ENCODE measurements at regions not wholly inside any gene's neighbourhood (a gene's known extent, or its start where the extent isn't known, plus 50 kb on each side); places are given as distances from the start of the nearest gene placed in this dataset.

DNA sequence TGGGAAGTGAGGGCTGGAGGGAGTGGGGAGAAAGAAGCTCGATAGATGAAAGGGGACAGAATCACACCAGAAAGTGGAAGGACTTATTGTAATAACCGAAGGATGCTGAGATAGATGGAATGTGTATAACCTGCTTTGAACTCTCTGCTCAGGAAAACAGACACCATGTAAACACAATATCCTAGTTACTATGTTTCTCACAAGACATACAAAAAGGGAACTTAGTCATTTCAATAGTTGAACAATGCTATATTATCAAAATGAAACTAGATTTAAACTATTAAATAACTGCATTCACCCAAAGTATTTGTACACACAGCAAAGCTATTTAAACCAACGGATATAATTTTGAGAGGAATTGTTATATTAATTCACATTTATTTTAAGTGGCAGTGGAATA is 108.3 kb upstream of the GADL1 start:
- H3K27ac ChIP-seq = no peak overlapping the region
- no peak overlapping the region for H3K4me3 ChIP-seq

- H3K4me3 ChIP-seq = no peak overlapping the region
- H3K27ac ChIP-seq = no peak overlapping the region
Measured at GRCh38 chr3:31004025-31004678, 109.7 kb upstream of the GADL1 start.

DNA sequence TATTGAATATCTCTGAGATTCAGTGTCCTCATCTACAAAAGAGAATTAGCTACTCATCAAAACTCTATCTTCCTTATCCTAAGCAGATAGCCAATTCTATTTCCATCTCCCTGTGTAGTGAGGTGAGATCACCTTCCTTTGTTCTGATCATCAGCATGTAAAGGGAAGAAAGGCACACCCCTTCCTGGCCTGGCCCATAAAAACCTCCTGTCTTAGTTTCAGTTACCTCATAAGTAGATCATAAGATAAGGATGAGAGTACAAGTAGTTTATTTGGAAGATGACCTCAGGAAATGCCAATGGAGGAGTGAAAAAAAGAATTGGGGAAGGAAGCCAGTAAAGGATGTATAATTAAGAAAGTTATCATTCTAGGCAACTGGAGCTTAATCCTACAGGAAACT is 114.5 kb upstream of the GADL1 start:
- H3K27ac ChIP-seq = no peak overlapping the region
- no peak overlapping the region for H3K4me3 ChIP-seq

- H3K27ac ChIP-seq = no peak overlapping the region
Measured at GRCh38 chr3:31009881-31010280, 115.4 kb upstream of the GADL1 start.

GRCh38 chr3:31010491-31010890 is 116.0 kb upstream of the GADL1 start:
- no peak overlapping the region for H3K27ac ChIP-seq
- H3K4me3 ChIP-seq = no peak overlapping the region

More at GRCh38 chr3:31009881-31010280, 115.4 kb upstream of the GADL1 start:
- H3K4me3 ChIP-seq = no peak overlapping the region

GRCh38 chr3:31011380-31011779 is 116.9 kb upstream of the GADL1 start:
- H3K27ac ChIP-seq = no peak overlapping the region
- H3K4me3 ChIP-seq = no peak overlapping the region

GRCh38 chr3:31013090-31013489 is 118.6 kb upstream of the GADL1 start:
- Histone ChIP-seq H3K4me3 (no peak overlapping the region), H3K27ac (no peak overlapping the region)

DNA sequence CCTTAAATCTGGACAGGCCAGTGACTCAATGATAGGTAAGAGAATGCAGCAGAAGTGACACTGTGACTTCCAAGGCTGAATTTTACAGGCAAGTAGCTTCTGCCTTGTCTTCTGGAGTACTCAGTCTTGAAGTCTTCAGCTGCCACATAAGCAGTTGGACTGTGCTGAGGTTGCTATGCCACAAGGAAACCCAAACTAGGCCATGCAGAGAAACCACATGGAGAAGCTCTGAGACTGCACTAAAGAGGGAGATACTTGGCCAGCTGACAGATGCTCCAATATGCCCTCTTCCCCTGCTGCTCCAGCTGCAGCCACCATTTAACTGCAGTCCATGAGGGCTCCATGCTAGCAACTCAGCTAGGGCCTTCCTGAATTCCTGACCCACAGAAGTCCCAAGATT is 119.4 kb upstream of the GADL1 start:
- no peak overlapping the region for H3K27ac ChIP-seq
- no peak overlapping the region for H3K4me3 ChIP-seq

GRCh38 chr3:31014317-31015040 is 120.0 kb upstream of the GADL1 start:
- no peak overlapping the region for H3K27ac ChIP-seq
- no peak overlapping the region for H3K4me3 ChIP-seq

- H3K27ac ChIP-seq = no peak overlapping the region
- H3K4me3 ChIP-seq = no peak overlapping the region
Measured at GRCh38 chr3:31016196-31016595, 121.7 kb upstream of the GADL1 start.

DNA sequence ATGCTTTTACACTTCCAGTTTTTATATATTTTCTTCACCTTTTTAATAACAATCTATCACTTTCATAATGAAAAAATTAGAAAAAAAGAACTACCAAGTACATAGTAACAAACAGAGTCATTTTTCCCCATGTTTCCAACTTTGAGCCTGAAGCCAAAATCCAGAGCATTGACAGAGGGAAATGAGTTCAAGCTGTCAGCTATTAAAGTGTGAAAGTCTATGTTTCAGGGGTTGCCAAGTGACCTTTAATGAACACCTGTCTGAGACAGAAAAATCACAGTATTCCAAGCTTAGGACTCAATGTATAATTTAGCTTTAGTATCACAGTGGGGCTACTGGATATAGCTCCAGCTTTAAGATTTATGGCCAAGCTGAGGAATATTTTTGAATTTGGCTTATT is 128.3 kb upstream of the GADL1 start:
- Histone ChIP-seq H3K4me3 (no peak overlapping the region), H3K27ac (no peak overlapping the region)

DNA sequence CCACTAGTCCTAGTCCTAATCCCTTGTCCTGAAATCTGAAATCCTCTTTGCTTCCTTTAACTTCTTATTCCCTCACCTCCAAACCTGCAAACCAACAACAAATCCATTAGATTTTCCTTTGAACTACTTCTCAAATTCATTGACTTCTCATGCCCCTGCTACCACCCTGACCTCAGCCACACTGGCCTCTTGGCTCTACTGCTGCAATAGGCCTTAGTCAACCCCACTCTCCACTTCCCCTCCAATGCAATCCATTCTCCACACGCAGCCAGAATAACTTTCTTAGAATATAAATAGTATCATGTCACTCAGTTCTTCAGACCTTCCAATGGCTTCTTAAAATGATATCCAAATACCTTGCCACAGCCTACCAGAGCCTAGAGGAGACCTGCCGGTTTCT is 131.1 kb upstream of the GADL1 start:
- H3K27ac ChIP-seq = no peak overlapping the region
- no peak overlapping the region for H3K4me3 ChIP-seq

DNA sequence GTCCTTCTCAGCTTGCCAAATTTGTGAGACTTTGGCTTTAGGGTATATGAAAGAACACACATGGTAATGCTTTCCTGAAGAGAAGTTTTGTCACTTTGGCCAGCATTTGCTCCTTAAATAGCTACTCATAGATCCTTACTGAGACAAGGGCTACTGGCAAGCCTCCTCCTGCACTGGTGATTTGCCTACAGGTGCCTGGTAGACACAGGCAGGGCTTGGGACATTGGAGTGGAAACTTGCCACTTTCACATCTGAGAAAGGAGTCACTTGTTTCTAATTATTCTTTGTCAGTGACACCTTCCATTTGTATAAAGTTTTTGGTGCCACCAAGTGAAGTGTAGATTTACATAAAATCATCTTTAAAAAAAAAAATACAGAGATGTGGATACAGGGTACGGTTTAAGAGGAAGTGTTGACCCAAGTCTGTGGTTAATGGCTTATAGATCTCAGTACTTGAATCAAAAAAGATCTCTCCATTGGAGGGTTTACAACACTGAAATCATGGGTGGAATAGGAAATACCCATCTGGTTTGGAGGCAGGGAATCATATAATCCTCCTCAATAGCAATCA is 132.8 kb upstream of the GADL1 start:
- H3K27ac ChIP-seq = no peak overlapping the region
- H3K4me3 ChIP-seq = no peak overlapping the region

GRCh38 chr3:31027914-31028313 is 133.5 kb upstream of the GADL1 start:
- H3K27ac ChIP-seq = no peak overlapping the region
- no peak overlapping the region for H3K4me3 ChIP-seq

DNA sequence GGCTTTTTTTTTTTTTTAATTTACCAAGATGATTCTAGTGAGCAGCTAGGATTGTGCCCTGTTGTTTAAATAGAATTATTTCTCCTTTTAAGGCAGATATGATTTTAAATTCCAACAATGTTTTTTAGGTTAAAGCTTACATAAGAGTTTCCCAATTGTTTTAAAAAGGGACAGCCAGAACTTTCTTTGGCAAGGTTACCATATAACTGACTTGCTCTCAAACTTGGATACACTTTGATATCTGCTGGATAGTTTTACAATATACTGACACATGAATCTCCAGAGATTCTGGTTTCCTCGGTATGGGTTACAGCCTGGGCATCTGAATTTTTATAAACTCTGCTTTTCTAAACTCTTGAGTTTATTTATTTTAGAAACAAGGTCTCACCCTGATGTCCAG is 134.3 kb upstream of the GADL1 start:
- H3K27ac ChIP-seq = no peak overlapping the region

DNA sequence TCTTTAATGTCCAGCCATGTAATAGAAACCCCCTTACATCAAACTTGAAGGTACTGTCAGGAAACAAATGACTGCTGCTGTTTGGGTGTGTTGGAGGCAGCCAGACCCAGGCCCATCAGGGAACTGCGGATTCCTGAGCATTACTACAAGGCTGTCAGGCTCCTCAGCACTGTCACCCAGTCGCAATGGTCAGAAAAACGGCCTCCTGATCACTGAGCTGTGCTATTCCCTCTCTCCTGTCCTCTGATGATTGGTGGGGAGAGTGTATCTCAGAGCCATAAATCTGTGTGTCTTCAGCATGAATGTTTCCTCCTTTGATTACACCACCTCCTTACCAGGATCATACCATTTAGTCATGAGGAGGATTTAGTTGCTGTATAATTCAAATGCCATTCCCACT is 135.2 kb upstream of the GADL1 start:
- Histone ChIP-seq H3K27ac (no peak overlapping the region), H3K4me3 (no peak overlapping the region)

More for the DNA sequence above, 134.3 kb upstream of the GADL1 start:
- no peak overlapping the region for H3K4me3 ChIP-seq

DNA sequence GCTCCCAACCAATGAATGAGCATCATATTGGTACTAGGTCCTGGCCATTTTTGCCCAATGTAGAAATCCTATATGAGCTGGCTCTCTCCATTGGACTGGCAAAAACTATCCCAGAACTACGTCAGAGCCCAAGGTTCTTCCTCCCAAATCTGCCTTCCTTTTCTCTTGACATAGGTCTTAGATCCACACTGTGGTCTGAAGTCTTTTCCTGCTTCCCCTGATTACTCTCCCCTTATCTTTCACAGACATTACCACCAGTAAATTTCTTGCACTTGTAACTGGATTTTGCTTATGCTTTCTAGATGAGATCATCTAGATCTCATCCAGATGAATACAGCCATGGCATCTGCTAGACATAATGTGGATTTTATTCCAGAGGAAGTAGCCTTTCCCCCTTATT is 141.2 kb upstream of the GADL1 start:
- H3K27ac ChIP-seq = no peak overlapping the region
- H3K4me3 ChIP-seq = no peak overlapping the region

GRCh38 chr3:31038086-31038739 is 143.8 kb upstream of the GADL1 start:
- Histone ChIP-seq H3K4me3 (no peak overlapping the region), H3K27ac (no peak overlapping the region)

GRCh38 chr3:31039145-31039544 is 144.7 kb upstream of the GADL1 start:
- no peak overlapping the region for H3K27ac ChIP-seq
- H3K4me3 ChIP-seq = no peak overlapping the region

DNA sequence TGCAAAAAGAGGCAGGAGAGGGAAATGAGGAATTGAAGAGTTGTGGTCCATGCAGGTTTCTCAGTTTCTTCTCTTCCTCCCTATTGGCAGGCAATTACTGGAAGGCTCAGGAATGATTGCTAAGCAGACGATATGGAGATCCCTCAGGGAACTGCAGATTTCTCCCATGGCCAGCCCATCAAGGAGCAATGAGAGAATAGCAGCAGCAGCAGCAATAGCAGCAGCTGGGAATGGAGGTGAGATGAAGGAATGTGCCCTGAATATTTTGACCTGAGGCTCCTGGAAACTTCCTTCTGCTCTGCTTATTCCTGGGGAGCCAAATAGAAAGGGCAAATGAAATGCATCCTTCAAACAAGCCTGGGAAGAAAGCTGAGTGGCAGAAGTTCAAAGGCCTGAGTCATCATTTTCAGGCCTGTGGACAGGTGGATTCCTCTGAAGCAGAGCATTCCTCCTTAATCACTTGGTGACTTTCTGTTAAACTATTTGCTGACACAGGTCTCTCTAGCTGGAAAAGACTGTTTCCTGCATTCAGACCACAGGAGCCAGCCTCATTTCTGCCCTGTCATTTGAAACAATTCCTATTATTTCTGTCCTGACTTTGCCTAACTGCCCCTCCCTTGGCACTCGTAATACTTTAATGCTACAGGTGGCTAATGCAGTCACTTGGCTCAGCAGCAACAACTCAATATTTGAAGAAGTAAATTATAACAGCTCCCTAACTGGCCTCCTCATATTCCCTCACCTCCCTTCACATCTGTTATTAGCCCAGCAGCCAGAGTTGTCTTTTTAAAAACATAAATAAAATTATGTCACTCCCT is 146.9 kb upstream of the GADL1 start:
- no peak overlapping the region for H3K4me3 ChIP-seq
- no peak overlapping the region for H3K27ac ChIP-seq
